Fibroblast of lung (primary cell): ENCODE measurements at regions not wholly inside any gene's neighbourhood (a gene's known extent, or its start where the extent isn't known, plus 50 kb on each side); places are given as distances from the start of the nearest gene placed in this dataset.

Experiments used
- EZH2 ChIP-seq: IDR thresholded peaks from 2 replicates; pipeline ENCODE4 v1.5.1; 2012; ENCODE audit warnings: low read length, control low read depth, mild to moderate bottlenecking; ENCODE audit errors: missing control alignments
- TF ChIP-seq, protein P1 (sequence below), 2 donors: IDR thresholded peaks in 1 of 2; conservative IDR thresholded peaks in 1 of 2; 1 replicate in 1 of 2; 2 replicates in 1 of 2; pipeline ENCODE4 v1.5.1; 2011 to 2012; ENCODE audit warnings: low read length in 2 of 2, control low read depth in 1 of 2, inconsistent platforms in 1 of 2, low read depth in 1 of 2, mild to moderate bottlenecking in 1 of 2

GRCh38 chr18:6561420-6561861, 146.7 kb upstream of the L3MBTL4 start:
- TF ChIP-seq, protein P1, sequence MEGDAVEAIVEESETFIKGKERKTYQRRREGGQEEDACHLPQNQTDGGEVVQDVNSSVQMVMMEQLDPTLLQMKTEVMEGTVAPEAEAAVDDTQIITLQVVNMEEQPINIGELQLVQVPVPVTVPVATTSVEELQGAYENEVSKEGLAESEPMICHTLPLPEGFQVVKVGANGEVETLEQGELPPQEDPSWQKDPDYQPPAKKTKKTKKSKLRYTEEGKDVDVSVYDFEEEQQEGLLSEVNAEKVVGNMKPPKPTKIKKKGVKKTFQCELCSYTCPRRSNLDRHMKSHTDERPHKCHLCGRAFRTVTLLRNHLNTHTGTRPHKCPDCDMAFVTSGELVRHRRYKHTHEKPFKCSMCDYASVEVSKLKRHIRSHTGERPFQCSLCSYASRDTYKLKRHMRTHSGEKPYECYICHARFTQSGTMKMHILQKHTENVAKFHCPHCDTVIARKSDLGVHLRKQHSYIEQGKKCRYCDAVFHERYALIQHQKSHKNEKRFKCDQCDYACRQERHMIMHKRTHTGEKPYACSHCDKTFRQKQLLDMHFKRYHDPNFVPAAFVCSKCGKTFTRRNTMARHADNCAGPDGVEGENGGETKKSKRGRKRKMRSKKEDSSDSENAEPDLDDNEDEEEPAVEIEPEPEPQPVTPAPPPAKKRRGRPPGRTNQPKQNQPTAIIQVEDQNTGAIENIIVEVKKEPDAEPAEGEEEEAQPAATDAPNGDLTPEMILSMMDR (conservative IDR thresholded peaks at IDR 0.05 in 1 of 2, IDR thresholded peaks at IDR 0.05 in 1 of 2; ENCODE audit: low read depth in 1 of 2, low read length in 2 of 2) = no peak
- no peak for TF ChIP-seq EZH2
